HEK293T (cell line): ENCODE measurements at regions not wholly inside any gene's neighbourhood (a gene's known extent, or its start where the extent isn't known, plus 50 kb on each side); places are given as distances from the start of the nearest gene placed in this dataset.
A peak's percentile ranks its signal among the peaks of the same experiment; 100 is the strongest.

Source experiments
- CTCF ChIA-PET: fragments of 350-600 bp; formaldehyde crosslinking; extraction: SDS; loops from one replicate; lab custom pipeline; 2021; ENCODE audit warnings: antibody characterized with exemption, inconsistent platforms; lab: Yijun Ruan, JAX
- POLR2A ChIA-PET: fragments of 350-600 bp; formaldehyde crosslinking; extraction: SDS; loops from one replicate; lab custom pipeline; 2020; ENCODE audit warnings: antibody characterized with exemption, inconsistent platforms; lab: Yijun Ruan, JAX
- DNase-seq: peaks from one replicate; pipeline ENCODE4 v3.0.0; 2012; ENCODE audit warnings: mixed read lengths; ENCODE audit errors: extremely low spot score
- ARNT ChIP-seq: fragments of 450-650 bp; IDR thresholded peaks from 2 replicates; pipeline ENCODE4 v1.6.1; 2017; ENCODE audit warnings: mild to moderate bottlenecking
- BHLHE40 ChIP-seq: fragments of 450-650 bp; IDR thresholded peaks from 2 replicates; pipeline ENCODE4 v1.6.1; 2016; ENCODE audit warnings: mild to moderate bottlenecking, moderate library complexity, borderline replicate concordance
- CTBP1 ChIP-seq: fragments of 450-650 bp; IDR thresholded peaks from 2 replicates; pipeline ENCODE4 v1.6.1; 2016; ENCODE audit warnings: borderline replicate concordance
- ELF4 ChIP-seq: fragments of 450-650 bp; IDR thresholded peaks from 2 replicates; pipeline ENCODE4 v1.6.1; 2017; ENCODE audit warnings: antibody characterized with exemption
- FOXA1 ChIP-seq: fragments of 450-650 bp; IDR thresholded peaks from 2 replicates; pipeline ENCODE4 v1.6.1; 2016; ENCODE audit warnings: mild to moderate bottlenecking
- FOXK2 ChIP-seq: fragments of 450-650 bp; IDR thresholded peaks from 2 replicates; pipeline ENCODE4 v1.6.1; 2016; ENCODE audit warnings: mild to moderate bottlenecking
- FOXM1 ChIP-seq: fragments of 450-650 bp; IDR thresholded peaks from 2 replicates; pipeline ENCODE4 v1.6.1; 2017; ENCODE audit warnings: mild to moderate bottlenecking, borderline replicate concordance
- HDGF ChIP-seq: fragments of 450-650 bp; IDR thresholded peaks from 2 replicates; pipeline ENCODE4 v1.6.1; 2017; ENCODE audit warnings: antibody characterized with exemption, borderline replicate concordance
- L3MBTL2 ChIP-seq: fragments of 450-650 bp; conservative IDR thresholded peaks from 2 replicates; pipeline ENCODE4 v1.6.1; 2016; ENCODE audit warnings: mild to moderate bottlenecking
- LEF1 ChIP-seq: fragments of 450-650 bp; IDR thresholded peaks from 2 replicates; pipeline ENCODE4 v1.6.1; 2017; ENCODE audit warnings: mild to moderate bottlenecking, borderline replicate concordance
- NFRKB ChIP-seq: fragments of 450-650 bp; IDR thresholded peaks from 2 replicates; pipeline ENCODE4 v1.6.1; 2016; ENCODE audit warnings: mild to moderate bottlenecking, moderate library complexity
- PKNOX1 ChIP-seq: fragments of 450-650 bp; IDR thresholded peaks from 2 replicates; pipeline ENCODE4 v1.6.1; 2016
- SP1 ChIP-seq: fragments of 450-650 bp; IDR thresholded peaks from 2 replicates; pipeline ENCODE4 v1.6.1; 2017
- SUZ12 ChIP-seq: fragments of 450-650 bp; IDR thresholded peaks from 2 replicates; pipeline ENCODE4 v1.6.1; 2016; ENCODE audit warnings: mild to moderate bottlenecking
- TARDBP ChIP-seq: fragments of 450-650 bp; IDR thresholded peaks from 2 replicates; pipeline ENCODE4 v1.6.1; 2016
- ZNF384 ChIP-seq: fragments of 450-650 bp; IDR thresholded peaks from 2 replicates; pipeline ENCODE4 v1.6.1; 2016

- ChIA-PET CTCF (no interaction called here), POLR2A (no interaction called here)
- DNase-seq, result peak; percentile 14
- 0 out of 2 replicates have a peak, but pooled peaks have one; percentile 17 for TF ChIP-seq LEF1
- TF ChIP-seq ARNT, result peak; percentile 24; the same call in 1 of the 2 replicates
- TF ChIP-seq PKNOX1, result peak; percentile 47; the same call in 1 of the 2 replicates
- no peak for TF ChIP-seq ELF4
These were observed 502.9 kb upstream of the SLIT2 start for GRCh38 chr4:19748519-19749479.

GRCh38 chr4:19746377-19746776, 505.3 kb upstream of the SLIT2 start:
- no peak for TF ChIP-seq L3MBTL2
- TF ChIP-seq SUZ12, result no peak
- TF ChIP-seq HDGF, result no peak
- TF ChIP-seq FOXM1, result no peak
- no peak for TF ChIP-seq ZNF384
- TF ChIP-seq NFRKB, result no peak
- no peak for TF ChIP-seq ELF4
- TF ChIP-seq CTBP1, result no peak
- no peak for TF ChIP-seq BHLHE40
- no peak for TF ChIP-seq FOXK2
- no peak for TF ChIP-seq SP1
- no peak for TF ChIP-seq TARDBP
- no peak for TF ChIP-seq FOXA1
- no peak for TF ChIP-seq LEF1
- no peak for TF ChIP-seq PKNOX1
- TF ChIP-seq ARNT, result no peak
- POLR2A ChIA-PET, result no interaction called here
- no peak for DNase-seq
- CTCF ChIA-PET, result no interaction called here

GRCh38 chr4:19743115-19743638, 508.5 kb upstream of the SLIT2 start:
- DNase-seq, result no peak
- TF ChIP-seq FOXA1 (no peak), PKNOX1 (no peak), ZNF384 (no peak), LEF1 (no peak), BHLHE40 (no peak), SP1 (no peak)
- POLR2A ChIA-PET, result no interaction called here
- CTCF ChIA-PET, result no interaction called here

GRCh38 chr4:19739101-19739651, 512.5 kb upstream of the SLIT2 start:
- ChIA-PET POLR2A (no interaction called here), CTCF (no interaction called here)
- TF ChIP-seq L3MBTL2 (no peak), CTBP1 (peak; percentile 37; the same call in 1 of the 2 replicates)
- DNase-seq, result peak; percentile 58

- TF ChIP-seq PKNOX1 (no peak), FOXA1 (no peak), FOXK2 (no peak), BHLHE40 (no peak), ELF4 (no peak), TARDBP (no peak), HDGF (no peak)
- no peak for DNase-seq
- CTCF ChIA-PET, result no interaction called here
- POLR2A ChIA-PET, result interaction anchor here (1.2 kb wide), 1 partner anchor 515 kb away, joined by 3 read pairs; the partner anchor contains the start of gene SLIT2
These were observed 514.5 kb upstream of the SLIT2 start for GRCh38 chr4:19736968-19737756.
